Kidney epithelial cell (primary cell): ENCODE measurements at regions not wholly inside any gene's neighbourhood (a gene's known extent, or its start where the extent isn't known, plus 50 kb on each side); places are given as distances from the start of the nearest gene placed in this dataset.

ENCODE experiments used
- DNase-seq: peaks from one replicate; pipeline ENCODE4 v3.0.0-alpha.2; 2010; ENCODE audit warnings: low read depth
- H3K27me3 ChIP-seq: 2 replicates; pipeline ENCODE4 v1.6.0; 2011; ENCODE audit warnings: low read length; ENCODE audit not compliant: control insufficient read depth, insufficient read depth
- H3K36me3 ChIP-seq: 2 replicates; pipeline ENCODE4 v1.5.1; 2011; ENCODE audit warnings: low read length; ENCODE audit not compliant: control insufficient read depth, insufficient read depth
- H3K4me3 ChIP-seq: 2 replicates; pipeline ENCODE4 v1.5.1; 2011; ENCODE audit warnings: low read depth, mild to moderate bottlenecking, control low read depth, low read length
- CTCF ChIP-seq: IDR thresholded peaks from 2 replicates; pipeline ENCODE4 v1.5.1; 2011; ENCODE audit warnings: mild to moderate bottlenecking, moderate library complexity, low read length, control low read depth, inconsistent platforms; ENCODE audit not compliant: insufficient read depth, poor library complexity, severe bottlenecking

- no peak overlapping the region for H3K4me3 ChIP-seq
- no peaks in the 10 kb centered on the region for H3K36me3 ChIP-seq
- DNase-seq = no peak
- no peaks in the 10 kb centered on the region for H3K27me3 ChIP-seq
- TF ChIP-seq CTCF = no peak
These were observed 165.5 kb upstream of the TBX20 start for GRCh38 chr7:35419391-35419755.

DNA sequence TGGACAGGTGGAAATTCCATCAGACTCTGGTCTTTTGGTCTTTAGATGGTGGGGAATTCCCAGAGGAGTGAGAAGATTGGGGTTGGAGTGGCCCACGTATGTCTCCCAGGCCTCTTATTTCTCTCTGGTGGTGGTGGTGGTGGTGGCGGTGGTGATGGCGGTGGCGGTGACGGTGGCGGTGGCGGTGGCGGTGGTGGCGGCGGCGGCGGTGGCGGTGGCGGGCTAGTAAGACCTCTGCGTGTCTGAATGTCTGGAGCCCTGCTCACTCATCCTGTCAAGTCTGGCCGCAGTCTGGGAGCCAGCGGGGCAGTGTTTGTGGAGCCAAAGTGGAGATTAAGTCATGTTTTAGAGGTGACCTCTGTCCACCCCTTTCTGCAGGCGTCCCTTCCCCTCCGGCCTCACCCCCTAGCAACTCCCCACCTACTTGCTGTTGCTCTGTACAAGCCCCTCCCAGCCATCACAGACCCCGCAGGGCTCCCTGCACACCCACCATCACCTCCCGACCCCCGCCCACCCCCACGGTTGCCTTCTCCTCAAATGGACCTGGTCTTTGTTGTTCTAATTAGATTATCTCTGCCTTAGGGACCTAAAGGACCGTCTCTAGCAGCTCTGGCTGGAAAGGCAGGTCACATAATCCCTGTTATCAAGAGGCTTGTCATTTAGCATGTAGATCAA, 165.0 kb upstream of the TBX20 start:
- Histone ChIP-seq H3K27me3 (no peaks in the 10 kb centered on the region), H3K4me3 (no peak overlapping the region), H3K36me3 (no peaks in the 10 kb centered on the region)
- no peak for DNase-seq
- TF ChIP-seq CTCF = no peak

DNA sequence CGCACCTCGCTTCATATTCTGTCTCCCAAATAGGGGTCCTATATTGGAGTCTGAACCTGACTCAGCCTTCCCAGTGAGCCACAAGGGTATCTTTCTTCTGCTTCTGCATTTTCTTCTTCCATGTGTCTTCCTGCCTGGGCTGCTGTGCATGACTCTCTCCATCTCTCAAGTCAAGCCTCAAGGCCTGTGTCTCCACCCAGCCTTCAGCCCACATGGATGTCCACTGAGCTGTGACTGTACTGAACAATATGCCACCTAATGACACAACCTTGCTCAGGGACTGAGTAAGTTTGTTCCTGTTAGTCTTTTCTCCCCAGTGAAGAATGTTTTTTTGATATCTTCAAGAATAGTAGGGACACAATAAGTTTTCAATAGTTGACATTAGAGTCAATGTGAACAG, 162.7 kb upstream of the TBX20 start:
- Histone ChIP-seq H3K27me3 (no peaks in the 10 kb centered on the region), H3K4me3 (no peak overlapping the region), H3K36me3 (no peaks in the 10 kb centered on the region)
- no peak for TF ChIP-seq CTCF
- DNase-seq = no peak

- Histone ChIP-seq H3K27me3 (no peaks in the 10 kb centered on the region), H3K4me3 (no peak overlapping the region), H3K36me3 (no peaks in the 10 kb centered on the region)
- no peak for DNase-seq
- TF ChIP-seq CTCF = no peak
These were observed 161.5 kb upstream of the TBX20 start for GRCh38 chr7:35415411-35415822.

DNA sequence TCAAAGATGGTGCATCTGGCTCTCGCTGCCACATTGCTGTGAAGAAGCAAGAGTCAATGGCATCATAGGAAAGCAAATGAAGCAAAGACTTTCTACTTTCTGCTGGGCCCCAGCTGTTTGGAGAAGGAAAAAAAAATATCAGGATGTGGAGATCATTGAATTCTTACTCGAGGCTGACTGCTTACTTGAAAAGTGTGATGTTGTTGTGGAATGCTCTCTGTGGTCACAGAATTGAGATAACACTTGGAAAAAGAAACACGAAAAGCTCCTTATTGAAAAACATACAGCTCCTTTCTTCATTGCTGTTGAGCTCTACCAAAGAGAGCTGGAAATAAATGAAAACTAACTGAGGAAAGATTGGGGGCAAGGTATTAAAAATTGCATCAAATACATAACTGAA, 157.4 kb upstream of the TBX20 start:
- DNase-seq = no peak
- TF ChIP-seq CTCF = no peak
- Histone ChIP-seq H3K4me3 (no peak overlapping the region), H3K27me3 (no peaks in the 10 kb centered on the region), H3K36me3 (no peaks in the 10 kb centered on the region)

DNA sequence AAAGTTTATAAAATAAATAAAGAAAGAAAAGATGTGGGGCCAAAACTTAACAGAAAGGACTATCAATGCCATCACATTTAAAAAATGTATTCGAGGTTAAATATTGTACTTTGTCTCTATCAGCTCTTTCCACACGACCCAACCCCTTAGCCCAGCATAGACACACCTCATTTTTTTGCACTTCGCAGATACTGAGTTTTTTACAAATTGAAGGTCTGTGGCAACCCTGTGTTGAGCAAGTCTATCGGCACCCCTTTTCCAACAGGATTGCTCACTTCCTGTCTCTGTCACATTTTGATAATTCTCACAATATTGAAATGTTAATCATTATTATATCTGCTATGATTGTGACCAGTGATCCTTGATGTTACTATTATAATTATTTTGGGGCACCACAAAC, 151.6 kb upstream of the TBX20 start:
- no peak overlapping the region for H3K4me3 ChIP-seq
- DNase-seq = no peak
- H3K27me3 ChIP-seq = no peaks in the 10 kb centered on the region
- no peak for TF ChIP-seq CTCF
- no peaks in the 10 kb centered on the region for H3K36me3 ChIP-seq
